ENCODE measurements at regions not wholly inside any gene's neighbourhood (a gene's known extent, or its start where the extent isn't known, plus 50 kb on each side); places are given as distances from the start of the nearest gene placed in this dataset.
"Not testable (repeated sequence)": the region's sequence is repeated elsewhere in the genome, so short reads cannot be mapped to it uniquely, and the experiment has no call there.

- not testable (repeated sequence) for TF ChIP-seq CTCF (IDR thresholded peaks at IDR 0.05; ENCODE audit: low read length); EZH2 (IDR thresholded peaks at IDR 0.05; ENCODE audit: borderline replicate concordance, low read length)
Measured at GRCh38 chr2:44074795-44075194, 79.0 kb upstream of the LRPPRC start.
